DND-41 (cell line): ENCODE measurements at regions not wholly inside any gene's neighbourhood (a gene's known extent, or its start where the extent isn't known, plus 50 kb on each side); places are given as distances from the start of the nearest gene placed in this dataset.

Experiments
- ATAC-seq: fragments of 200-7000 bp; cut with Tn5 transposase; 3 replicates; pipeline ENCODE4 v1.9.1; 2021; ENCODE audit warnings: low read depth; ENCODE audit not compliant: insufficient read depth
- DNase-seq: peaks from one replicate; pipeline ENCODE4 v3.0.0-alpha.2; 2020
- H2AFZ ChIP-seq: 2 replicates; pipeline ENCODE4 v1.6.0; 2012; ENCODE audit warnings: low read depth, low read length
- H3K27ac ChIP-seq: 2 replicates; pipeline ENCODE4 v1.5.1; 2012; ENCODE audit warnings: low read length, inconsistent platforms
- H3K27me3 ChIP-seq: fragments of 200-600 bp; sonication (generic); 2 replicates; pipeline ENCODE4 v1.6.0; 2012; ENCODE audit warnings: low read length, mild to moderate bottlenecking, inconsistent platforms; ENCODE audit not compliant: insufficient read depth, poor library complexity
- H3K36me3 ChIP-seq: 2 replicates; pipeline ENCODE4 v1.5.1; 2012; ENCODE audit warnings: low read length, inconsistent platforms; ENCODE audit not compliant: insufficient read depth
- H3K4me1 ChIP-seq: 2 replicates; pipeline ENCODE4 v1.5.1; 2012; ENCODE audit warnings: mild to moderate bottlenecking, low read length; ENCODE audit not compliant: insufficient read depth
- H3K4me2 ChIP-seq: 2 replicates; pipeline ENCODE4 v1.6.0; 2012; ENCODE audit warnings: mild to moderate bottlenecking, moderate library complexity, low read length, inconsistent platforms; ENCODE audit not compliant: insufficient read depth
- H3K4me3 ChIP-seq, 2 experiments: fragments of 200-600 bp in 1 of 2; shearing (Covaris generic) in 1 of 2; 2 replicates each; pipeline ENCODE4 v1.5.1; 2012 to 2016; ENCODE audit warnings: inconsistent platforms in 2 of 2, low read length in 2 of 2, mild to moderate bottlenecking in 2 of 2, low read depth in 1 of 2, moderate library complexity in 1 of 2
- H3K79me2 ChIP-seq: 2 replicates; pipeline ENCODE4 v1.6.0; 2012; ENCODE audit warnings: low read length, inconsistent platforms; ENCODE audit not compliant: insufficient read depth
- H3K9ac ChIP-seq: 2 replicates; pipeline ENCODE4 v1.6.0; 2012; ENCODE audit warnings: low read depth, mild to moderate bottlenecking, inconsistent platforms, low read length, moderate library complexity
- H3K9me3 ChIP-seq: 2 replicates; pipeline ENCODE4 v1.5.1; 2012; ENCODE audit warnings: low read length, moderate library complexity, mild to moderate bottlenecking, inconsistent platforms; ENCODE audit not compliant: insufficient read depth, severe bottlenecking
- H4K20me1 ChIP-seq: 2 replicates; pipeline ENCODE4 v1.6.0; 2012; ENCODE audit warnings: low read length; ENCODE audit not compliant: insufficient read depth
- CTCF ChIP-seq: IDR thresholded peaks from 2 replicates; pipeline ENCODE4 v1.5.1; 2012; ENCODE audit warnings: borderline replicate concordance, low read length, moderate library complexity, mild to moderate bottlenecking; ENCODE audit not compliant: poor library complexity, severe bottlenecking; ENCODE audit errors: extremely low read depth
- EZH2 ChIP-seq: IDR thresholded peaks from 3 replicates; pipeline ENCODE4 v1.6.1; 2012; ENCODE audit warnings: borderline replicate concordance, low read depth, mild to moderate bottlenecking, moderate library complexity, low read length, inconsistent platforms; ENCODE audit not compliant: severe bottlenecking

GRCh38 chr6:144885817-144886216 is 600.7 kb downstream of the UTRN start:
- Histone ChIP-seq H3K27me3 (peaks cover 4% of the 10 kb centered on the region), H3K4me3 (no peak overlapping the region), H3K4me1 (no peaks in the 10 kb centered on the region), H3K9me3 (no peaks in the 10 kb centered on the region), H2AFZ (no peak overlapping the region), H3K36me3 (no peaks in the 10 kb centered on the region), H4K20me1 (no peaks in the 10 kb centered on the region), H3K27ac (no peak overlapping the region), H3K79me2 (no peaks in the 10 kb centered on the region), H3K4me2 (no peak overlapping the region), H3K9ac (no peak overlapping the region)
- DNase-seq (no peak), ATAC-seq (no peak)
- no peak for TF ChIP-seq EZH2
- TF ChIP-seq CTCF, result no peak

GRCh38 chr6:144886682-144887081 is 601.5 kb downstream of the UTRN start:
- TF ChIP-seq EZH2 (no peak), CTCF (no peak)
- Histone ChIP-seq H3K4me3 (no peak overlapping the region), H3K27me3 (no peaks in the 10 kb centered on the region), H3K27ac (no peak overlapping the region), H2AFZ (no peak overlapping the region), H3K36me3 (no peaks in the 10 kb centered on the region), H3K4me2 (no peak overlapping the region), H3K9me3 (no peaks in the 10 kb centered on the region), H3K79me2 (no peaks in the 10 kb centered on the region), H3K9ac (no peak overlapping the region), H3K4me1 (no peaks in the 10 kb centered on the region), H4K20me1 (no peaks in the 10 kb centered on the region)
- no peak for DNase-seq
- ATAC-seq, result no peak

GRCh38 chr6:144888621-144889020 is 603.5 kb downstream of the UTRN start:
- Histone ChIP-seq H3K79me2 (no peaks in the 10 kb centered on the region), H3K27ac (no peak overlapping the region), H3K4me3 (no peak overlapping the region), H3K4me1 (no peaks in the 10 kb centered on the region), H2AFZ (no peak overlapping the region), H4K20me1 (no peaks in the 10 kb centered on the region), H3K4me2 (no peak overlapping the region), H3K9ac (no peak overlapping the region), H3K27me3 (no peaks in the 10 kb centered on the region), H3K36me3 (no peaks in the 10 kb centered on the region), H3K9me3 (no peaks in the 10 kb centered on the region)
- DNase-seq (no peak), ATAC-seq (no peak)
- TF ChIP-seq CTCF (no peak), EZH2 (no peak)

- Histone ChIP-seq H3K79me2 (no peaks in the 10 kb centered on the region), H3K27ac (no peak overlapping the region), H3K4me1 (no peaks in the 10 kb centered on the region), H3K9me3 (no peaks in the 10 kb centered on the region), H4K20me1 (no peaks in the 10 kb centered on the region), H2AFZ (no peak overlapping the region), H3K4me3 (no peak overlapping the region), H3K4me2 (no peak overlapping the region), H3K9ac (no peak overlapping the region), H3K36me3 (no peaks in the 10 kb centered on the region), H3K27me3 (no peaks in the 10 kb centered on the region)
- TF ChIP-seq CTCF (no peak), EZH2 (no peak)
- ATAC-seq (no peak), DNase-seq (no peak)
Observed at GRCh38 chr6:144893680-144894151, 608.6 kb downstream of the UTRN start.
